ENCODE measurements at regions not wholly inside any gene's neighbourhood (a gene's known extent, or its start where the extent isn't known, plus 50 kb on each side); places are given as distances from the start of the nearest gene placed in this dataset.

DNA sequence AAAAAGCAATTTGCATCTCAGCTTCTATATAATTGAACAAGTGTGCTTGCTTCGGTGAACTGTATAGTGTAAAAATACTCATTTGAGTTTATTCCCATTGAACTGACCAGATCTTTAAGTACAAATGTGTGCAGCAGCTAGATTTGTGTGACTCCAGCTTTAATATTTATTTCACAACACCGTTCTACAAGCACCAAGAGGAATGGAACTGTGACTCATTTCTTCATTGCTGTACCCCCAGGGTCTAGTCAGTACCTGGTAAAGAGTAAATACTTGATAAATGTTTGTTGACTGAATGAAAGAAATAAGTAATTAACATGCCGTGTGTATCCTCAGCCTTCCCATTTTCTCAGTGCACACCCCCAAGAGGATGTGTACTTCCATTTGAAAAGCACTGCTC is 464.8 kb downstream of the CBLN4 start:
- H3K4me3 ChIP-seq (ENCODE audit: low read length), result no peak overlapping the region
- TF ChIP-seq, protein P1, sequence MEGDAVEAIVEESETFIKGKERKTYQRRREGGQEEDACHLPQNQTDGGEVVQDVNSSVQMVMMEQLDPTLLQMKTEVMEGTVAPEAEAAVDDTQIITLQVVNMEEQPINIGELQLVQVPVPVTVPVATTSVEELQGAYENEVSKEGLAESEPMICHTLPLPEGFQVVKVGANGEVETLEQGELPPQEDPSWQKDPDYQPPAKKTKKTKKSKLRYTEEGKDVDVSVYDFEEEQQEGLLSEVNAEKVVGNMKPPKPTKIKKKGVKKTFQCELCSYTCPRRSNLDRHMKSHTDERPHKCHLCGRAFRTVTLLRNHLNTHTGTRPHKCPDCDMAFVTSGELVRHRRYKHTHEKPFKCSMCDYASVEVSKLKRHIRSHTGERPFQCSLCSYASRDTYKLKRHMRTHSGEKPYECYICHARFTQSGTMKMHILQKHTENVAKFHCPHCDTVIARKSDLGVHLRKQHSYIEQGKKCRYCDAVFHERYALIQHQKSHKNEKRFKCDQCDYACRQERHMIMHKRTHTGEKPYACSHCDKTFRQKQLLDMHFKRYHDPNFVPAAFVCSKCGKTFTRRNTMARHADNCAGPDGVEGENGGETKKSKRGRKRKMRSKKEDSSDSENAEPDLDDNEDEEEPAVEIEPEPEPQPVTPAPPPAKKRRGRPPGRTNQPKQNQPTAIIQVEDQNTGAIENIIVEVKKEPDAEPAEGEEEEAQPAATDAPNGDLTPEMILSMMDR (IDR thresholded peaks at IDR 0.05; ENCODE audit: insufficient read depth, low read depth, low read length, missing control alignments), result no peak
- DNase-seq (ENCODE audit: low read depth), result peak; percentile 84

DNA sequence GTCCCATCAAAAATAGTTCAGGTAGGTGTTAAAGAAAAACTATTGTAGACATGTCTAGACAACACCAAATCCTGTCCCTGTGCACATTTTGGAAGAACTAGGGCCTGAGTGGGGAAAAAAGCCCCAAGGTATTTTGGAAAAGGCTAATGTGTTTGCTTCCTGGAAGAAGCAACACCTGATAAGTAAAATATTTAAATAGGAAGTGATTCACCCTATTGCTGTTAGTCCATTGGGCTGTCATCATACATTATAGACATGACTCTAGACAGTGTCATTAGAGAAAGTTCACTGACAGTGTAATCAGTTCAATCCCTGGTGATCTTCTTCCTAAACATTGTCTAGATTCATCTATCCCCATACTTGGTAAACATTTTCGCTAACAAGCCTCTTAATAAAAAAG is 465.3 kb downstream of the CBLN4 start:
- peak; percentile 92 for DNase-seq (ENCODE audit: low read depth)
- no peak overlapping the region for H3K4me3 ChIP-seq (ENCODE audit: low read length)
- TF ChIP-seq, protein P1 (IDR thresholded peaks at IDR 0.05; ENCODE audit: insufficient read depth, low read depth, low read length, missing control alignments), result no peak

DNA sequence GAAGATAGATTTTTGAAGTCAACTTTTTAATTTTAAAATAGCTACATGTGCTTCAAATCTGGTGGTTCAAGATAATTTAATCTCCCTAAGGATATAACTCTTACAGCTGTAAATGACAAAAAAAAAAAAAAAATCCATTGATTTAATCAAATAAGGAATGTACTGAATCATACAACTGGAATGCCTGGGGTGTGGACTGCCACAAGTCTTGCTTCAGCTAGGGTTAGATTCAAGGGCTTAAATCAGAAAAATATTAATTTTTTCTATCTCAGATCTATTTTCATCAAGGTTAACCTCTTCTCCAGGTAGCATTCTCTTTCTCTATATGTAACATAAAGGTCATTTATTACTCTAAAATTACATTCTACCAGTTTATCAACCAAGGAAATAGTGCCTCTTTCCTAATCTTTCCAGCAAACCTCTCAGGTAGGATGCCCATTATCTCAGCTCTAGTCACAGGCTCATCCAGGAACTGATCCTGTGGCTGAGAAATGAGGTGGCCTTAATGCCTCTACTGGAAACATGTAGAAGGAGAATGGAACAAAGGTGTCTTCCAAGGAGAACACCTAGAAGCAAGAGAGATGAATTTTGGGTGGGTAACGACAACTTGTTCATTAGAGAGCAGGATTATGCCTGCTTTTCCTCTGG is 466.9 kb downstream of the CBLN4 start:
- H3K4me3 ChIP-seq (ENCODE audit: low read length), result no peak overlapping the region
- TF ChIP-seq, protein P1 (IDR thresholded peaks at IDR 0.05; ENCODE audit: insufficient read depth, low read depth, low read length, missing control alignments), result no peak
- peak; percentile 75 for DNase-seq (ENCODE audit: low read depth)

DNA sequence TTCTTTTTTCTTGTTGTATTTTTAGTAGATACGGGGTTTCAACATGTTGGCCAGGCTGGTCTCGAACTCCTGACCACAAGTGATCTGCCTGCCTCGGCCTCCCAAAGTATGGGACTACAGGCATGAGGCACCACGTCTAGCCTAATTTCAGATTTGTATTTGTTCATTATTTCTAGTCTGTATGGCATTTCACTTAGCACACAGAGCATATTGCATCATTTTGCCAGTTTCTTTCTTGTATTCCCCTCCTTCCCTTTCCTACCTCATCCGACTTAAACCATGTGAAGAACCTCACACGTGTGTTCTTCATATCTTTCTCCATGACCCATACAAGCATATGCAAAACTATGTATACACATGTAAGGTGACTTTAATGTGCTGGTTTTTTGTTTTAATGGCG is 470.0 kb downstream of the CBLN4 start:
- no peak for DNase-seq (ENCODE audit: low read depth)
- TF ChIP-seq, protein P1 (IDR thresholded peaks at IDR 0.05; ENCODE audit: insufficient read depth, low read depth, low read length, missing control alignments), result no peak
- no peak overlapping the region for H3K4me3 ChIP-seq (ENCODE audit: low read length)

DNA sequence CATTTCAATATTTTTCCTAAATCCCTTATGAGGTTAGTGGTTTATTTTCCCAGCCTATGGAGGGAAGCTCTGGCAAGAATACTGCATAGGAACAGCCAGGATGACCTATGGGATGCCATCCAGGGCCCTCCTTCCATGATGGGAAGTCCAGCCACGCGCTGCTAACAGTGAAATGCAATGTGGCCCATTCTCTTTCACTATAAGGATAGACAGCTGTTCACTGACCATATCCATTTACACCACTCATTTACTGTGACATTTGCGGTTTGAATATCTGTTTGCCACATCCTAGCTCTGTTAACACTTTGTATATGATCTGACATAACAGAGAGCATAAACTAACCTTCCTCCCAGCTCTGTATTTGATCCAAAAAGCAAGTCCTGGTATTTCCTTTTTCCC is 471.7 kb downstream of the CBLN4 start:
- TF ChIP-seq, protein P1 (IDR thresholded peaks at IDR 0.05; ENCODE audit: insufficient read depth, low read depth, low read length, missing control alignments), result no peak
- DNase-seq (ENCODE audit: low read depth), result no peak
- no peak overlapping the region for H3K4me3 ChIP-seq (ENCODE audit: low read length)

DNA sequence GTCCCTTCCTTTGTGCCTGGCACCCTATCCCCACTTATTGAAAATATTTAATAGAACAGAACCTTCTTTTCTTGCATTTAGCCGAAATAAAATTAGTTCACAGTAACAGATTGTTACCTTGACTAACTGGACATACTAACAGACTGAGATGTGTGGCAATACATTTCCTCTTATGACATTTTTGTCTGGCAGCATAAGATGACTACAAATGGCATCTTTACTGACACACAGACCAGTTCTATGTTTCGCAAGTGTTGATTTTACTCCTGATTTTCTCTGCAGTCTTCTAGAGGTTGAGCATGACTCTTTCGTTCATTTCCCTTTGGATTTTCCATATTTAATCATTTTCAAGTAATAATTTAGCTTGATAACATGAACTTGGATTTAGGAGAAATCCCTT is 474.6 kb downstream of the CBLN4 start:
- peak; percentile 74 for DNase-seq (ENCODE audit: low read depth)
- H3K4me3 ChIP-seq (ENCODE audit: low read length), result no peak overlapping the region
- TF ChIP-seq, protein P1 (IDR thresholded peaks at IDR 0.05; ENCODE audit: insufficient read depth, low read depth, low read length, missing control alignments), result no peak

DNA sequence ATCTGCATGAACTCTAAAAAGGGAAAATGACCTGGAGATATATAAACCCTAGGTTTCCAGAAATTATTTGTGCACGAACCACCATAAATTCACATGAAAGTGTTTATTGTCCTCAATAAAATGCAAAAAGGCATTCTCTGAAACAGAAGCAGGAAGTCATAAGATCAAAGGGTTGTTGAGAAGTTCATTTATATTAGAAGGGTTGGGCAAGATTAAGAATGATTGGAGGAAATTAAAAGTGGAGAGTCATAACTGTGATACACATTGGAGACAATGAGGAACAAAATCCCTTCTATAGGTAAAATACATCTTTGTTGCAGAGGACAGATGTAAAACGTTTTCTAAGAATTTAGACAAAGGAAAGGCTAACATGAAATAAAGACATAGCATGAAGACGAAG is 476.8 kb downstream of the CBLN4 start:
- TF ChIP-seq, protein P1 (IDR thresholded peaks at IDR 0.05; ENCODE audit: insufficient read depth, low read depth, low read length, missing control alignments), result no peak

More for the DNA sequence above, 476.8 kb downstream of the CBLN4 start:
- H3K4me3 ChIP-seq (ENCODE audit: low read length), result no peak overlapping the region
- no peak for DNase-seq (ENCODE audit: low read depth)
